ENCODE measurements at regions not wholly inside any gene's neighbourhood (a gene's known extent, or its start where the extent isn't known, plus 50 kb on each side); places are given as distances from the start of the nearest gene placed in this dataset.

DNA sequence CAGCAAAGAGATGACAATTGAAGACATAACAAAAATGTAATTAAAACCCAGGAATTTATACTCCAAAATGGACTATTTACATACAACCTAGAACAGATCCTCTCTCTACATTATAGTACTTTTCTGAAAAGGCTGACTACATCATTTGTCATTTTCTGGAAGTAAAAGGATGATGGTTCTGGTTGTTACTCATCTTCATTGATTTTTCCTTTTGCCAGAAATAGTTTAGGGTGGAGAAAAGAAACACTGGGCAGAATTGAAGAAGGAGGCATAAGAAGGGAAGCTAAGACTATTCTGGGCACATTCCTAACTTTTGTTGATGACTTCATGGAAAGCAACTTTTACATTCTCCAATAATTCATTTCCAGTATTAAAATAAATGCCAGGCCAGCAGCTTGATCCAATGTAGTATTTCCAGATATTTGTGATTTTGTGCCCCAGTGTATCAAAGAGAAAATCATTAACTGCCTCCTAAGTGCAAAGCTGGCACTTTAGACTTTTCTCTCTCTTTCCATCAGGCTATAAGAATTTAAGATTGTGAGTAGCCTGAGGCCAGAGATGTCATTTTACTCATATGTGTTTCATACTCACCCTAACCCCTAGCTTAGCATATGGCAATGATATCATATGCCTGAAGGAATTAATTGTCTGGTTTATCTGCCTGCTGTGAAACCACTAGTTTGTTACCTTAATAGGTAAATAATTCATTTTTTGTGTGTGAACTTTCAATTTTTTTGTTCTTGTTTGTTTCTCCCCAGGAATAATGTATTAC, 369.5 kb upstream of the LYPLAL1 start:
- H3K4me3 Mint-ChIP-seq (ENCODE audit: unreplicated experiment) = no peak overlapping the region
- no peaks in the 10 kb centered on the region for H3K27me3 Mint-ChIP-seq (ENCODE audit: low read depth)
- peaks cover 4% of the 10 kb centered on the region for H3K36me3 Mint-ChIP-seq (ENCODE audit: low read depth)
- DNase-seq (ENCODE audit: low spot score) = no peak
- peaks cover 14% of the 10 kb centered on the region for H3K9me3 Mint-ChIP-seq (ENCODE audit: low read depth)
- TF ChIP-seq, protein P1, sequence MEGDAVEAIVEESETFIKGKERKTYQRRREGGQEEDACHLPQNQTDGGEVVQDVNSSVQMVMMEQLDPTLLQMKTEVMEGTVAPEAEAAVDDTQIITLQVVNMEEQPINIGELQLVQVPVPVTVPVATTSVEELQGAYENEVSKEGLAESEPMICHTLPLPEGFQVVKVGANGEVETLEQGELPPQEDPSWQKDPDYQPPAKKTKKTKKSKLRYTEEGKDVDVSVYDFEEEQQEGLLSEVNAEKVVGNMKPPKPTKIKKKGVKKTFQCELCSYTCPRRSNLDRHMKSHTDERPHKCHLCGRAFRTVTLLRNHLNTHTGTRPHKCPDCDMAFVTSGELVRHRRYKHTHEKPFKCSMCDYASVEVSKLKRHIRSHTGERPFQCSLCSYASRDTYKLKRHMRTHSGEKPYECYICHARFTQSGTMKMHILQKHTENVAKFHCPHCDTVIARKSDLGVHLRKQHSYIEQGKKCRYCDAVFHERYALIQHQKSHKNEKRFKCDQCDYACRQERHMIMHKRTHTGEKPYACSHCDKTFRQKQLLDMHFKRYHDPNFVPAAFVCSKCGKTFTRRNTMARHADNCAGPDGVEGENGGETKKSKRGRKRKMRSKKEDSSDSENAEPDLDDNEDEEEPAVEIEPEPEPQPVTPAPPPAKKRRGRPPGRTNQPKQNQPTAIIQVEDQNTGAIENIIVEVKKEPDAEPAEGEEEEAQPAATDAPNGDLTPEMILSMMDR (IDR thresholded peaks at IDR 0.05) = no peak
- H3K27ac Mint-ChIP-seq (ENCODE audit: unreplicated experiment) = peak overlapping the region; percentile 2
- peaks cover 12% of the 10 kb centered on the region for H3K4me1 Mint-ChIP-seq (ENCODE audit: low read depth)

DNA sequence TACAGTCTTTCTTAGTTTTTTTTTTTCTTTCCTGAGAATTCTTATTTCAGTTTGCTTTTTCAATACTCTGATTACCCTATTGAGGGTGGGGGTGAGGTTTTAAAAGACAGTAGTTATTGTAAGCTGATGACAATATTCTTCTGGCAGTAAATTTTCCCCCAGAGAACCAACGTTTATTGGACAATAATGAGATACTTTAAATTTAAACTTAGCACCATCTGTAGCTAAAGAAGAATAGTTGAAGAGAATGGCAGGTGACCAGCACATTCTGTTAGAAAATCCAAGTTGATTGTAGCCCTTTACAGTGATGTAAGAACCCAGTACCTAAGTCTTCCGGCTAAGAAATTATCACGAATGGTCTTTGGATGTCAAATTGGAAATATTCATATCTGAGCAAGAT, 364.6 kb upstream of the LYPLAL1 start:
- peak overlapping the region; percentile 25 for H3K27ac Mint-ChIP-seq (ENCODE audit: unreplicated experiment)
- H3K4me3 Mint-ChIP-seq (ENCODE audit: unreplicated experiment) = no peak overlapping the region
- H3K4me1 Mint-ChIP-seq (ENCODE audit: low read depth) = peaks cover 12% of the 10 kb centered on the region
- TF ChIP-seq, protein P1 (IDR thresholded peaks at IDR 0.05) = no peak
- H3K9me3 Mint-ChIP-seq (ENCODE audit: low read depth) = no peaks in the 10 kb centered on the region
- no peaks in the 10 kb centered on the region for H3K36me3 Mint-ChIP-seq (ENCODE audit: low read depth)
- no peak for DNase-seq (ENCODE audit: low spot score)
- no peaks in the 10 kb centered on the region for H3K27me3 Mint-ChIP-seq (ENCODE audit: low read depth)

DNA sequence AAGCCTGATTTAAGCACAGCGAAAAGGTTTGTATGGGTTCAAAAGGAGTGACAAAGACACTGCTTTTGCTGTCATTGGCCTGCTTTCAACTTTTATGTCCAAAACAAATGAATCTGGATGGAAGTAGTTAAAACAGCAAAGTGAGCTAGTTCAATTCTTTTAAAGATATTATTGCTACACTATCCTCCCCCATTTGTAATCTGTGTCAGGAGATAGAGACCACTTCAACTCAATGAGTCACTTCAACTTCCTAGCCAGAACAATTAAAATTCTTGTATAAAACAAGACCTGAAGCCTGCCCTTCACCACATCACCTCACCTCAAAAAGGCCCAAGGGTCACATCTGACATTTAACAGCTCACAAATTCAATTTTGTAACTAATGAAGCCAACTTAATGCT, 364.1 kb upstream of the LYPLAL1 start:
- H3K27me3 Mint-ChIP-seq (ENCODE audit: low read depth) = no peaks in the 10 kb centered on the region
- peaks cover 6% of the 10 kb centered on the region for H3K4me1 Mint-ChIP-seq (ENCODE audit: low read depth)
- no peak overlapping the region for H3K4me3 Mint-ChIP-seq (ENCODE audit: unreplicated experiment)
- H3K9me3 Mint-ChIP-seq (ENCODE audit: low read depth) = no peaks in the 10 kb centered on the region
- no peak overlapping the region for H3K27ac Mint-ChIP-seq (ENCODE audit: unreplicated experiment)
- TF ChIP-seq, protein P1 (IDR thresholded peaks at IDR 0.05) = no peak
- no peaks in the 10 kb centered on the region for H3K36me3 Mint-ChIP-seq (ENCODE audit: low read depth)
- no peak for DNase-seq (ENCODE audit: low spot score)

DNA sequence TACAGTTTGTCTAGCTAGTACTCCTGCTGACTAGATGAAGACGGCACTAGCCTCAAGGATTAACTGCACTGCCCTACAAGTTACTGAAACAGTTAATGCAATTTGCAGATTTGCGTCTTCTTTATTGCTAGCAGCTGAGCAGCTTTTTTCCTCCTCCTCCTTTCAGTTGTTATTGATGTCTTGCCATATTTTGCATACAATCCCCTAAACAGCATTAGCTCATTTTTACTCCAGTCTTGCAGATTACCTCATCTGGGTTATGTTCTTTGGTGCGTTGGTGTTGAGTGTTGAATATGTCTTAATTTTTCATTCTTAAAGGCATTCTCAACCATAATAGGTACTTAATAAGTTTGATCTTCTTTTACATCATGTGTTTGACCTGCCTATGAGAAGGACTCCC, 363.4 kb upstream of the LYPLAL1 start:
- TF ChIP-seq, protein P1 (IDR thresholded peaks at IDR 0.05) = no peak
- DNase-seq (ENCODE audit: low spot score) = no peak
- H3K36me3 Mint-ChIP-seq (ENCODE audit: low read depth) = no peaks in the 10 kb centered on the region
- H3K27me3 Mint-ChIP-seq (ENCODE audit: low read depth) = no peaks in the 10 kb centered on the region
- H3K4me3 Mint-ChIP-seq (ENCODE audit: unreplicated experiment) = no peak overlapping the region
- no peaks in the 10 kb centered on the region for H3K9me3 Mint-ChIP-seq (ENCODE audit: low read depth)
- H3K27ac Mint-ChIP-seq (ENCODE audit: unreplicated experiment) = no peak overlapping the region
- H3K4me1 Mint-ChIP-seq (ENCODE audit: low read depth) = peaks cover 4% of the 10 kb centered on the region

DNA sequence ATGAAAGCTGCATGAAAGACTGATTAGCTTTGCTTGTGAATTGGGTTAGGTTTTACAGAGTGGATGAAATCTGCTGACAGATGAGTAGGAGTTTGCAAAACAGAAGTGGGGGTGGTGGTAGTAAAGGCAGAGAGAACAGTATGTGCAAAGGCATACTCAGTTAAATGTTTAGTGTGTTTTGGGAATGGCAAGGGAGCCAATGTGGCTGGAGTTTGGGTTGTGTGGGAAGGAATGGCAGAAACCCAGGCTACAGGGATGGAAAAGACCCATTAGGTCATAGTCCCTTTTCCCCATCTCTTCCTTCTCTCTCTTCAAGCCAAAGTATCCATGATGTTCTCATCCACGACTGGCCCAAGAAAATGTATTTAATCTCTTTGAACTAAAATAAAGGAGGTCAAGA, 362.2 kb upstream of the LYPLAL1 start:
- H3K4me3 Mint-ChIP-seq (ENCODE audit: unreplicated experiment) = no peak overlapping the region
- no peak for DNase-seq (ENCODE audit: low spot score)
- peaks cover 4% of the 10 kb centered on the region for H3K4me1 Mint-ChIP-seq (ENCODE audit: low read depth)
- no peaks in the 10 kb centered on the region for H3K9me3 Mint-ChIP-seq (ENCODE audit: low read depth)
- TF ChIP-seq, protein P1 (IDR thresholded peaks at IDR 0.05) = no peak
- H3K27ac Mint-ChIP-seq (ENCODE audit: unreplicated experiment) = no peak overlapping the region
- H3K36me3 Mint-ChIP-seq (ENCODE audit: low read depth) = no peaks in the 10 kb centered on the region
- no peaks in the 10 kb centered on the region for H3K27me3 Mint-ChIP-seq (ENCODE audit: low read depth)

All from chondrocyte (in vitro differentiated cells).